NT2/D1 (cell line): ENCODE measurements at regions not wholly inside any gene's neighbourhood (a gene's known extent, or its start where the extent isn't known, plus 50 kb on each side); places are given as distances from the start of the nearest gene placed in this dataset.

Experiments
- DNase-seq: peaks from one replicate; pipeline ENCODE4 v3.0.0-alpha.2; 2011; ENCODE audit warnings: low read depth, low spot score
- H3K27me3 ChIP-seq: 2 replicates; pipeline ENCODE4 v1.6.0; 2011; ENCODE audit warnings: mild to moderate bottlenecking; ENCODE audit not compliant: insufficient read length, insufficient read depth
- H3K36me3 ChIP-seq: 2 replicates; pipeline ENCODE4 v1.6.1; 2011; ENCODE audit warnings: mild to moderate bottlenecking, low read length, mixed read lengths; ENCODE audit not compliant: insufficient read depth, insufficient read length
- H3K4me1 ChIP-seq: 2 replicates; pipeline ENCODE4 v1.5.1; 2011; ENCODE audit not compliant: insufficient read depth, insufficient read length
- H3K4me3 ChIP-seq: 2 replicates; pipeline ENCODE4 v1.5.1; 2011; ENCODE audit warnings: low read depth; ENCODE audit not compliant: insufficient read length
- H3K9ac ChIP-seq: 2 replicates; pipeline ENCODE4 v1.6.0; 2011; ENCODE audit warnings: low read depth; ENCODE audit not compliant: insufficient read length
- H3K9me3 ChIP-seq: 2 replicates; pipeline ENCODE4 v1.5.1; 2011; ENCODE audit warnings: mild to moderate bottlenecking, low read length; ENCODE audit not compliant: insufficient read depth
- SUZ12 ChIP-seq: IDR thresholded peaks from 2 replicates; pipeline ENCODE4 v1.6.1; 2011; ENCODE audit not compliant: insufficient read length, insufficient read depth; ENCODE audit errors: extremely low read depth
- YY1 ChIP-seq: IDR thresholded peaks from 2 replicates; pipeline ENCODE4 v1.6.1; 2011; ENCODE audit not compliant: insufficient read length, insufficient read depth
- ZNF274 ChIP-seq: IDR thresholded peaks from 2 replicates; pipeline ENCODE4 v1.6.1; 2011; ENCODE audit warnings: mild to moderate bottlenecking, low read depth, low read length

GRCh38 chr6:44636561-44637248, 249.2 kb downstream of the CDC5L start:
- Histone ChIP-seq H3K36me3 (no peaks in the 10 kb centered on the region), H3K9ac (no peak overlapping the region), H3K9me3 (no peaks in the 10 kb centered on the region), H3K27me3 (no peaks in the 10 kb centered on the region), H3K4me1 (no peaks in the 10 kb centered on the region), H3K4me3 (no peak overlapping the region)
- no peak for DNase-seq
- TF ChIP-seq YY1, result no peak
- TF ChIP-seq SUZ12, result no peak
- no peak for TF ChIP-seq ZNF274

GRCh38 chr6:44641344-44642031, 254.0 kb downstream of the CDC5L start:
- no peak overlapping the region for H3K4me3 ChIP-seq
- TF ChIP-seq SUZ12 (no peak), ZNF274 (no peak), YY1 (no peak)
- no peaks in the 10 kb centered on the region for H3K9me3 ChIP-seq
- no peak for DNase-seq
- peaks cover 3% of the 10 kb centered on the region for H3K4me1 ChIP-seq
- no peaks in the 10 kb centered on the region for H3K27me3 ChIP-seq
- no peaks in the 10 kb centered on the region for H3K36me3 ChIP-seq
- H3K9ac ChIP-seq, result no peak overlapping the region

GRCh38 chr6:44642349-44642748, 254.8 kb downstream of the CDC5L start:
- Histone ChIP-seq H3K4me3 (no peak overlapping the region), H3K36me3 (no peaks in the 10 kb centered on the region), H3K27me3 (no peaks in the 10 kb centered on the region), H3K9me3 (no peaks in the 10 kb centered on the region), H3K9ac (no peak overlapping the region), H3K4me1 (peaks cover 3% of the 10 kb centered on the region)
- no peak for DNase-seq
- TF ChIP-seq ZNF274, result no peak
- TF ChIP-seq SUZ12, result no peak
- no peak for TF ChIP-seq YY1

GRCh38 chr6:44642870-44643522, 255.5 kb downstream of the CDC5L start:
- H3K4me1 ChIP-seq, result peaks cover 3% of the 10 kb centered on the region
- H3K4me3 ChIP-seq, result no peak overlapping the region
- no peaks in the 10 kb centered on the region for H3K36me3 ChIP-seq
- no peaks in the 10 kb centered on the region for H3K27me3 ChIP-seq
- H3K9me3 ChIP-seq, result no peaks in the 10 kb centered on the region
- DNase-seq, result no peak
- no peak overlapping the region for H3K9ac ChIP-seq
- TF ChIP-seq ZNF274 (no peak), YY1 (no peak), SUZ12 (no peak)

- Histone ChIP-seq H3K36me3 (no peaks in the 10 kb centered on the region), H3K9ac (no peak overlapping the region), H3K27me3 (no peaks in the 10 kb centered on the region), H3K4me1 (peaks cover 3% of the 10 kb centered on the region), H3K4me3 (no peak overlapping the region), H3K9me3 (no peaks in the 10 kb centered on the region)
- no peak for TF ChIP-seq YY1
- TF ChIP-seq SUZ12, result no peak
- TF ChIP-seq ZNF274, result no peak
- DNase-seq, result no peak
Measured at GRCh38 chr6:44645276-44645675, 257.8 kb downstream of the CDC5L start.

GRCh38 chr6:44646355-44646754, 258.8 kb downstream of the CDC5L start:
- Histone ChIP-seq H3K4me3 (no peak overlapping the region), H3K9me3 (no peaks in the 10 kb centered on the region), H3K27me3 (no peaks in the 10 kb centered on the region), H3K36me3 (no peaks in the 10 kb centered on the region), H3K9ac (no peak overlapping the region), H3K4me1 (peaks cover 7% of the 10 kb centered on the region)
- no peak for TF ChIP-seq YY1
- no peak for TF ChIP-seq ZNF274
- TF ChIP-seq SUZ12, result no peak
- no peak for DNase-seq

- H3K4me3 ChIP-seq, result no peak overlapping the region
- no peak overlapping the region for H3K9ac ChIP-seq
- DNase-seq, result no peak
- peaks cover 12% of the 10 kb centered on the region for H3K4me1 ChIP-seq
- no peaks in the 10 kb centered on the region for H3K27me3 ChIP-seq
- no peaks in the 10 kb centered on the region for H3K9me3 ChIP-seq
- no peak for TF ChIP-seq ZNF274
- no peak for TF ChIP-seq SUZ12
- no peak for TF ChIP-seq YY1
- no peaks in the 10 kb centered on the region for H3K36me3 ChIP-seq
Measured at GRCh38 chr6:44649365-44650025, 262.0 kb downstream of the CDC5L start.
